AG04450 (cell line): ENCODE measurements at regions not wholly inside any gene's neighbourhood (a gene's known extent, or its start where the extent isn't known, plus 50 kb on each side); places are given as distances from the start of the nearest gene placed in this dataset.

ENCODE experiments used
- CTCF ChIA-PET: fragments of 300-600, 350-600 bp; formaldehyde crosslinking; extraction: SDS; loops from one replicate; lab custom pipeline; 2022; ENCODE audit warnings: antibody characterized with exemption, inconsistent platforms; lab: Charles Lee
- POLR2A ChIA-PET: fragments of 350-600 bp; formaldehyde crosslinking; extraction: SDS; loops from one replicate; lab custom pipeline; 2021; ENCODE audit warnings: antibody characterized with exemption, inconsistent platforms; lab: Yijun Ruan, JAX
- DNase-seq: peaks from one replicate; pipeline ENCODE4 v3.0.0-alpha.2; 2011; ENCODE audit warnings: low read depth, low spot score
- H3K27ac ChIP-seq: one replicate; pipeline ENCODE4 v1.5.1; 2012; ENCODE audit warnings: low read depth, low read length, control low read depth
- H3K27me3 ChIP-seq: one replicate; pipeline ENCODE4 v1.6.0; 2012; ENCODE audit warnings: low read length; ENCODE audit not compliant: control insufficient read depth, insufficient read depth
- H3K4me3 ChIP-seq: 2 replicates; pipeline ENCODE4 v1.5.1; 2011; ENCODE audit warnings: mild to moderate bottlenecking, low read depth, low read length, control low read depth
- H3K9me3 ChIP-seq: 2 replicates; pipeline ENCODE4 v1.5.1; 2012; ENCODE audit warnings: low read length; ENCODE audit not compliant: control insufficient read depth, insufficient read depth
- CTCF ChIP-seq: IDR thresholded peaks from 2 replicates; pipeline ENCODE4 v1.5.1; 2011; ENCODE audit warnings: low read depth, low read length, control low read depth, inconsistent platforms

GRCh38 chr7:116316838-116317628, 106.7 kb downstream of the TES start:
- TF ChIP-seq CTCF = no peak
- peak overlapping the region; percentile 18; the same call in 1 of the 2 replicates for H3K4me3 ChIP-seq
- H3K9me3 ChIP-seq = peaks cover 3% of the 10 kb centered on the region; the same call in 1 of the 2 replicates
- ChIA-PET POLR2A (no interaction called here), CTCF (no interaction called here)
- peak; percentile 90 for DNase-seq
- no peaks in the 10 kb centered on the region for H3K27me3 ChIP-seq
- peak overlapping the region; percentile 79 for H3K27ac ChIP-seq

- DNase-seq = no peak
Observed at GRCh38 chr7:116317907-116318306, 107.6 kb downstream of the TES start.

GRCh38 chr7:116322541-116322940, 112.2 kb downstream of the TES start:
- H3K4me3 ChIP-seq = no peak overlapping the region
- TF ChIP-seq CTCF = no peak
- H3K9me3 ChIP-seq = peaks cover 6% of the 10 kb centered on the region; the same call in 1 of the 2 replicates
- no peak overlapping the region for H3K27ac ChIP-seq
- no peaks in the 10 kb centered on the region for H3K27me3 ChIP-seq
- no peak for DNase-seq
- ChIA-PET POLR2A (no interaction called here), CTCF (interaction anchor here (0.9 to 1.5 kb wide), 2 partner anchors 86 to 204 kb away, joined by 3 read pairs; no protein-coding TSS in a partner anchor)

More at GRCh38 chr7:116317907-116318306, 107.6 kb downstream of the TES start:
- ChIA-PET CTCF (no interaction called here), POLR2A (no interaction called here)
- TF ChIP-seq CTCF = no peak
- Histone ChIP-seq H3K27ac (no peak overlapping the region), H3K27me3 (no peaks in the 10 kb centered on the region), H3K4me3 (no peak overlapping the region), H3K9me3 (peaks cover 3% of the 10 kb centered on the region; the same call in 1 of the 2 replicates)

GRCh38 chr7:116324582-116324981, 114.2 kb downstream of the TES start:
- no peak for TF ChIP-seq CTCF
- ChIA-PET CTCF (interaction anchor here (1.3 kb wide), 1 partner anchor 152 kb away, joined by 3 read pairs; no protein-coding TSS in a partner anchor), POLR2A (no interaction called here)
- no peak overlapping the region for H3K4me3 ChIP-seq
- H3K27ac ChIP-seq = no peak overlapping the region
- H3K9me3 ChIP-seq = peaks cover 4% of the 10 kb centered on the region; the same call in 1 of the 2 replicates
- no peaks in the 10 kb centered on the region for H3K27me3 ChIP-seq
- DNase-seq = no peak

GRCh38 chr7:116325517-116325916, 115.2 kb downstream of the TES start:
- Histone ChIP-seq H3K4me3 (no peak overlapping the region), H3K27me3 (no peaks in the 10 kb centered on the region), H3K9me3 (peaks cover 4% of the 10 kb centered on the region; the same call in 1 of the 2 replicates), H3K27ac (no peak overlapping the region)
- TF ChIP-seq CTCF = no peak
- DNase-seq = no peak
- ChIA-PET CTCF (no interaction called here), POLR2A (no interaction called here)
